SK-N-SH treated with all-trans-retinoic acid at 6 μM for 48 hours (cell line): ENCODE measurements at regions not wholly inside any gene's neighbourhood (a gene's known extent, or its start where the extent isn't known, plus 50 kb on each side); places are given as distances from the start of the nearest gene placed in this dataset.

Experiments used
- ATAC-seq: fragments of 200-7000 bp; cut with Tn5 transposase; 3 replicates; pipeline ENCODE4 v1.9.1; 2020; ENCODE audit warnings: mild to moderate bottlenecking, moderate library complexity
- ARNTL ChIP-seq: fragments of 450-650 bp; formaldehyde crosslinking; IDR thresholded peaks from 2 replicates; pipeline ENCODE4 v1.5.0; 2020; ENCODE audit warnings: low read depth, mild to moderate bottlenecking, moderate library complexity, borderline replicate concordance
- BACH2 ChIP-seq: fragments of 250-450 bp; sonication (Bioruptor Pico); IDR thresholded peaks from 2 replicates; pipeline ENCODE4 v1.9.0; 2021; ENCODE audit warnings: mild to moderate bottlenecking, borderline replicate concordance
- CREB5 ChIP-seq: fragments of 250-450 bp; sonication (Bioruptor Pico); IDR thresholded peaks from 2 replicates; pipeline ENCODE4 v1.5.1; 2020; ENCODE audit warnings: low read depth, mild to moderate bottlenecking, moderate library complexity
- CSDC2 ChIP-seq: fragments of 250-450 bp; sonication (Bioruptor Pico); IDR thresholded peaks from 2 replicates; pipeline ENCODE4 v1.5.0; 2020; ENCODE audit warnings: mild to moderate bottlenecking, moderate library complexity
- CSRNP3 ChIP-seq: fragments of 250-450 bp; sonication (Bioruptor Pico); IDR thresholded peaks from 2 replicates; pipeline ENCODE4 v1.5.1; 2021; ENCODE audit warnings: mild to moderate bottlenecking, moderate library complexity
- ESRRG ChIP-seq: fragments of 250-450 bp; sonication (Bioruptor Pico); IDR thresholded peaks from 2 replicates; pipeline ENCODE4 v1.6.1; 2021; ENCODE audit warnings: mild to moderate bottlenecking
- GLIS3 ChIP-seq: fragments of 250-450 bp; sonication (Bioruptor Pico); IDR thresholded peaks from 2 replicates; pipeline ENCODE4 v1.5.0; 2020; ENCODE audit warnings: mild to moderate bottlenecking, moderate library complexity
- ISL1 ChIP-seq: fragments of 250-450 bp; sonication (Bioruptor Pico); IDR thresholded peaks from 2 replicates; pipeline ENCODE4 v2.1.2; 2022; ENCODE audit warnings: mild to moderate bottlenecking, moderate library complexity
- OSR1 ChIP-seq: fragments of 250-450 bp; sonication (Bioruptor Pico); IDR thresholded peaks from 2 replicates; pipeline ENCODE4 v1.8.0; 2022; ENCODE audit warnings: moderate library complexity, mild to moderate bottlenecking, inconsistent platforms
- POU6F1 ChIP-seq: fragments of 250-450 bp; sonication (Bioruptor Pico); IDR thresholded peaks from 2 replicates; pipeline ENCODE4 v1.8.0; 2021; ENCODE audit warnings: low read depth, mild to moderate bottlenecking, moderate library complexity, borderline replicate concordance
- PPARA ChIP-seq: fragments of 250-450 bp; sonication (Bioruptor Pico); IDR thresholded peaks from 2 replicates; pipeline ENCODE4 v1.5.0; 2020; ENCODE audit warnings: mild to moderate bottlenecking, borderline replicate concordance
- RARB ChIP-seq: fragments of 250-450 bp; sonication (Bioruptor Pico); IDR thresholded peaks from 2 replicates; pipeline ENCODE4 v1.8.0; 2021; ENCODE audit warnings: mild to moderate bottlenecking, moderate library complexity
- SNAI2 ChIP-seq: fragments of 250-450 bp; sonication (Bioruptor Pico); IDR thresholded peaks from 2 replicates; pipeline ENCODE4 v1.5.0; 2020; ENCODE audit warnings: mild to moderate bottlenecking, moderate library complexity
- TCF4 ChIP-seq: fragments of 250-450 bp; sonication (Bioruptor Pico); IDR thresholded peaks from 2 replicates; pipeline ENCODE4 v1.8.0; 2021; ENCODE audit warnings: mild to moderate bottlenecking, moderate library complexity, borderline replicate concordance
- TOX ChIP-seq: fragments of 250-450 bp; sonication (Bioruptor Pico); IDR thresholded peaks from 2 replicates; pipeline ENCODE4 v1.8.0; 2021; ENCODE audit warnings: mild to moderate bottlenecking, moderate library complexity, borderline replicate concordance
- TSHZ2 ChIP-seq: fragments of 250-450 bp; sonication (Bioruptor Pico); IDR thresholded peaks from 2 replicates; pipeline ENCODE4 v1.5.0; 2020; ENCODE audit warnings: mild to moderate bottlenecking, moderate library complexity
- ZC3H10 ChIP-seq: fragments of 250-450 bp; sonication (Bioruptor Pico); IDR thresholded peaks from 2 replicates; pipeline ENCODE4 v1.5.1; 2021; ENCODE audit warnings: mild to moderate bottlenecking, moderate library complexity
- ZFP3 ChIP-seq: fragments of 250-450 bp; sonication (Bioruptor Pico); IDR thresholded peaks from 2 replicates; pipeline ENCODE4 v1.5.0; 2020; ENCODE audit warnings: mild to moderate bottlenecking, moderate library complexity
- ZFP30 ChIP-seq: fragments of 450-650 bp; formaldehyde crosslinking; IDR thresholded peaks from 2 replicates; pipeline ENCODE4 v1.5.0; 2022; ENCODE audit warnings: mild to moderate bottlenecking, moderate library complexity
- ZNF565 ChIP-seq: fragments of 450-650 bp; formaldehyde crosslinking; conservative IDR thresholded peaks from 2 replicates; pipeline ENCODE4 v1.5.0; 2020; ENCODE audit warnings: low read depth, mild to moderate bottlenecking, moderate library complexity
- ZNF70 ChIP-seq: fragments of 450-650 bp; formaldehyde crosslinking; IDR thresholded peaks from 2 replicates; pipeline ENCODE4 v1.5.0; 2020; ENCODE audit warnings: mild to moderate bottlenecking, moderate library complexity
- ZNF8 ChIP-seq: fragments of 450-650 bp; formaldehyde crosslinking; IDR thresholded peaks from 2 replicates; pipeline ENCODE4 v1.5.0; 2020; ENCODE audit warnings: mild to moderate bottlenecking, moderate library complexity

- TF ChIP-seq ZFP3 (CRISPR knock-in tag): no peak
- no peak for TF ChIP-seq ZFP30
- no peak for TF ChIP-seq RARB
- no peak for TF ChIP-seq TSHZ2 (CRISPR knock-in tag)
These were observed 56.9 kb upstream of the CD2AP start for GRCh38 chr6:47420394-47421371.

GRCh38 chr6:47423079-47423478 is 54.5 kb upstream of the CD2AP start:
- no peak for TF ChIP-seq CSDC2
- no peak for TF ChIP-seq ZC3H10 (CRISPR knock-in tag)
- TF ChIP-seq OSR1: no peak
- no peak for TF ChIP-seq ARNTL (CRISPR knock-in tag)
- TF ChIP-seq TOX: no peak
- TF ChIP-seq TSHZ2 (CRISPR knock-in tag): no peak
- no peak for TF ChIP-seq SNAI2 (CRISPR knock-in tag)
- TF ChIP-seq BACH2: no peak
- no peak for TF ChIP-seq ZFP3 (CRISPR knock-in tag)
- no peak for TF ChIP-seq TCF4
- TF ChIP-seq ZNF70: no peak
- TF ChIP-seq CSRNP3: no peak
- TF ChIP-seq ISL1: no peak
- no peak for TF ChIP-seq ZNF8
- no peak for TF ChIP-seq ESRRG (CRISPR knock-in tag)
- TF ChIP-seq PPARA (CRISPR knock-in tag): no peak
- no peak for TF ChIP-seq CREB5 (CRISPR knock-in tag)
- TF ChIP-seq GLIS3 (CRISPR knock-in tag): no peak
- no peak for TF ChIP-seq POU6F1 (CRISPR knock-in tag)
- TF ChIP-seq ZNF565: no peak
- no peak for ATAC-seq

More at GRCh38 chr6:47420394-47421371, 56.9 kb upstream of the CD2AP start:
- ATAC-seq: no peak
